ENCODE measurements at regions not wholly inside any gene's neighbourhood (a gene's known extent, or its start where the extent isn't known, plus 50 kb on each side); places are given as distances from the start of the nearest gene placed in this dataset.

DNA sequence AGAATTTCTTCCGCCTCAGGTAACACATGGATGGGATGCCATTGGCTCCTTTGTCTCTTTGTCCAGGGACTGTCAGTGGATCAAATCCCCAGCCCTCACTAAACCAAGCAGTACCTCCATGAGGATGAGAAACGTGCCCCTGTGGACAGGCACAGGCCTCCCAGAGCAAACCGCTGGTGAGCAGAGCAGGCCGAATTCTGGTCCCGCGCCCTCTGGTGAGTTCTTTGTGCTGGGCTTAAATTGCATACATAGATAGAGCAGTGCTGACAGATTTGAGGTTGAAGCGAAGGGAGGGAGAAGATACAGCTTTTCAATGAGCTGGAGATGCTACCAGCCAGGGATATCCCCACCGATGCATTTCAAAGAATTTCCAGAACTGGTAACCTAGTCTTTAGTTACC is 143.8 kb downstream of the HSD17B3 start:
- Histone ChIP-seq H3K27me3 (ENCODE audit: control insufficient read depth in 2 of 2, insufficient read depth in 2 of 2, low read length in 2 of 2) (peaks cover 30 to 66% of the 10 kb centered on the region in 2 experiments), H3K9me1 (ENCODE audit: control insufficient read depth, insufficient read depth, low read length) (no peaks in the 10 kb centered on the region), H3K4me3 (no peak overlapping the region), H3K4me2 (ENCODE audit: insufficient read depth, low read length) (no peak overlapping the region), H2AFZ (ENCODE audit: low read depth, low read length) (no peak overlapping the region), H3K79me2 (ENCODE audit: control insufficient read depth, insufficient read depth, low read length) (no peaks in the 10 kb centered on the region), H3K9me3 (replicated peaks; ENCODE audit: control insufficient read depth, insufficient read depth, low read depth, low read length) (no peaks in the 10 kb centered on the region), H3K4me1 (replicated peaks in 1 of 2; ENCODE audit: control insufficient read depth in 2 of 2, insufficient read depth in 2 of 2, low read length in 2 of 2) (no peaks in the 10 kb centered on the region), H3K27ac (ENCODE audit: extremely low read depth, low read depth, low read length) (no peak overlapping the region), H4K20me1 (replicated peaks; ENCODE audit: control insufficient read depth, insufficient read depth, low read length) (no peaks in the 10 kb centered on the region; the same call in 1 of the 2 replicates), H3K36me3 (ENCODE audit: control insufficient read depth, insufficient read depth, low read length) (no peaks in the 10 kb centered on the region), H3K9ac (ENCODE audit: insufficient read depth in 1 of 2, low read depth in 2 of 2, low read length in 2 of 2) (no peak overlapping the region)
- CTCF ChIA-PET (ENCODE audit: low intra/inter-chr PET ratio) = no interaction called here
- peak; percentile 70 for ATAC-seq
- BruUV-seq (replicated peaks) = no TSS peak
- no peak for FAIRE-seq
- WGBS (ENCODE audit: insufficient coverage, low coverage, missing lambda C conversion rate) = 1% methylated on average over 7 of the region's 8 CpGs
- in situ Hi-C loops (cut with MboI) = no loop called here
- POLR2A ChIA-PET = interaction anchor here (1.1 kb wide), 1 partner anchor 21 kb away, joined by 4 read pairs; no protein-coding TSS in a partner anchor
- intact Hi-C loops (cut with micrococcal nuclease) = no loop called here
- peak in 1 of 4 experiments; percentile 9 for DNase-seq (ENCODE audit: extremely low read depth in 1 of 4, low spot score in 3 of 4)
- no peak for TF ChIP-seq CCNT2 (IDR thresholded peaks at IDR 0.05; ENCODE audit: borderline replicate concordance, extremely low read depth, insufficient read length, low read depth, low read length)
- no peak for TF ChIP-seq ARID2 (IDR thresholded peaks at IDR 0.05)
- TF ChIP-seq, protein P1, sequence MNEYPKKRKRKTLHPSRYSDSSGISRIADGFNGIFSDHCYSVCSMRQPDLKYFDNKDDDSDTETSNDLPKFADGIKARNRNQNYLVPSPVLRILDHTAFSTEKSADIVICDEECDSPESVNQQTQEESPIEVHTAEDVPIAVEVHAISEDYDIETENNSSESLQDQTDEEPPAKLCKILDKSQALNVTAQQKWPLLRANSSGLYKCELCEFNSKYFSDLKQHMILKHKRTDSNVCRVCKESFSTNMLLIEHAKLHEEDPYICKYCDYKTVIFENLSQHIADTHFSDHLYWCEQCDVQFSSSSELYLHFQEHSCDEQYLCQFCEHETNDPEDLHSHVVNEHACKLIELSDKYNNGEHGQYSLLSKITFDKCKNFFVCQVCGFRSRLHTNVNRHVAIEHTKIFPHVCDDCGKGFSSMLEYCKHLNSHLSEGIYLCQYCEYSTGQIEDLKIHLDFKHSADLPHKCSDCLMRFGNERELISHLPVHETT (CRISPR knock-in tag; conservative IDR thresholded peaks at IDR 0.05 in 1 of 2, IDR thresholded peaks at IDR 0.05 in 1 of 2) = no peak
- TF ChIP-seq ETV6 (IDR thresholded peaks at IDR 0.05; ENCODE audit: borderline replicate concordance in 1 of 2, low read depth in 2 of 2, low read length in 1 of 2) = no peak
- no peak for TF ChIP-seq ETV6 (CRISPR knock-in tag; IDR thresholded peaks at IDR 0.05; ENCODE audit: borderline replicate concordance)
- no peak for TF ChIP-seq NUFIP1 (IDR thresholded peaks at IDR 0.05; ENCODE audit: partially characterized antibody)
- TF ChIP-seq, protein P2, sequence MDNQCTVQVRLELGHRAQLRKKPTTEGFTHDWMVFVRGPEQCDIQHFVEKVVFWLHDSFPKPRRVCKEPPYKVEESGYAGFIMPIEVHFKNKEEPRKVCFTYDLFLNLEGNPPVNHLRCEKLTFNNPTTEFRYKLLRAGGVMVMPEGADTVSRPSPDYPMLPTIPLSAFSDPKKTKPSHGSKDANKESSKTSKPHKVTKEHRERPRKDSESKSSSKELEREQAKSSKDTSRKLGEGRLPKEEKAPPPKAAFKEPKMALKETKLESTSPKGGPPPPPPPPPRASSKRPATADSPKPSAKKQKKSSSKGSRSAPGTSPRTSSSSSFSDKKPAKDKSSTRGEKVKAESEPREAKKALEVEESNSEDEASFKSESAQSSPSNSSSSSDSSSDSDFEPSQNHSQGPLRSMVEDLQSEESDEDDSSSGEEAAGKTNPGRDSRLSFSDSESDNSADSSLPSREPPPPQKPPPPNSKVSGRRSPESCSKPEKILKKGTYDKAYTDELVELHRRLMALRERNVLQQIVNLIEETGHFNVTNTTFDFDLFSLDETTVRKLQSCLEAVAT (IDR thresholded peaks at IDR 0.05) = no peak
- no peak for TF ChIP-seq CTBP1 (IDR thresholded peaks at IDR 0.05; ENCODE audit: borderline replicate concordance)
- no peak for TF ChIP-seq TCFL5 (CRISPR knock-in tag; conservative IDR thresholded peaks at IDR 0.05)
- TF ChIP-seq SIN3B (IDR thresholded peaks at IDR 0.05; ENCODE audit: low read depth) = no peak
- TF ChIP-seq RAD21 (CRISPR knock-in tag; conservative IDR thresholded peaks at IDR 0.05 in 1 of 2, IDR thresholded peaks at IDR 0.05 in 1 of 2) = peak in 1 of 2 experiments; percentile 4; a peak in 1 of 4 replicates
- no peak for TF ChIP-seq ZNF143 (CRISPR knock-in tag; IDR thresholded peaks at IDR 0.05)
- no peak for TF ChIP-seq EP300 (IDR thresholded peaks at IDR 0.05; ENCODE audit: low read length)
- no peak for TF ChIP-seq SREBF1 (IDR thresholded peaks at IDR 0.05; ENCODE audit: borderline replicate concordance, low read depth, low read length)
- TF ChIP-seq NFE2 (IDR thresholded peaks at IDR 0.05; ENCODE audit: low read depth) = no peak
- TF ChIP-seq CREBBP (IDR thresholded peaks at IDR 0.05; ENCODE audit: low read depth, low read length) = no peak
- no peak for TF ChIP-seq FOXA3 (CRISPR knock-in tag; conservative IDR thresholded peaks at IDR 0.05 in 1 of 2, IDR thresholded peaks at IDR 0.05 in 1 of 2)
- TF ChIP-seq SMARCA4 (IDR thresholded peaks at IDR 0.05) = no peak
- peak; percentile 63 for TF ChIP-seq MEIS2 (IDR thresholded peaks at IDR 0.05; ENCODE audit: partially characterized antibody)
- TF ChIP-seq, protein P3, sequence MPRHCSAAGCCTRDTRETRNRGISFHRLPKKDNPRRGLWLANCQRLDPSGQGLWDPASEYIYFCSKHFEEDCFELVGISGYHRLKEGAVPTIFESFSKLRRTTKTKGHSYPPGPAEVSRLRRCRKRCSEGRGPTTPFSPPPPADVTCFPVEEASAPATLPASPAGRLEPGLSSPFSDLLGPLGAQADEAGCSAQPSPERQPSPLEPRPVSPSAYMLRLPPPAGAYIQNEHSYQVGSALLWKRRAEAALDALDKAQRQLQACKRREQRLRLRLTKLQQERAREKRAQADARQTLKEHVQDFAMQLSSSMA (CRISPR knock-in tag; IDR thresholded peaks at IDR 0.05) = no peak
- no peak for TF ChIP-seq RHOXF2B (CRISPR knock-in tag; conservative IDR thresholded peaks at IDR 0.05)
- no peak for TF ChIP-seq NELFE (IDR thresholded peaks at IDR 0.05; ENCODE audit: insufficient read depth, insufficient read length)
